Lung microvascular endothelial cell (primary cell): ENCODE measurements at regions not wholly inside any gene's neighbourhood (a gene's known extent, or its start where the extent isn't known, plus 50 kb on each side); places are given as distances from the start of the nearest gene placed in this dataset.

Source experiments
- DNase-seq, 2 donors: peaks; one replicate each; pipeline versions ENCODE4 v3.0.0 to v3.0.0-alpha.2; 2010; ENCODE audit warnings: low read depth in 2 of 2

GRCh38 chr7:24197852-24198251, 86.1 kb upstream of the NPY start:
- DNase-seq = no peak

GRCh38 chr7:24199978-24200377, 84.0 kb upstream of the NPY start:
- DNase-seq = no peak

- DNase-seq = no peak
Measured at GRCh38 chr7:24200407-24200966, 83.5 kb upstream of the NPY start.

- DNase-seq = no peak
Measured at GRCh38 chr7:24201226-24201625, 82.8 kb upstream of the NPY start.

- DNase-seq = no peak
Measured at GRCh38 chr7:24212073-24212472, 71.9 kb upstream of the NPY start.

- DNase-seq = no peak
Measured at GRCh38 chr7:24213311-24213710, 70.7 kb upstream of the NPY start.

- DNase-seq = no peak
Measured at GRCh38 chr7:24214670-24215069, 69.3 kb upstream of the NPY start.

GRCh38 chr7:24216576-24217125, 67.3 kb upstream of the NPY start:
- no peak for DNase-seq

GRCh38 chr7:24221500-24221899, 62.5 kb upstream of the NPY start:
- no peak for DNase-seq

GRCh38 chr7:24227068-24227467, 56.9 kb upstream of the NPY start:
- DNase-seq = no peak

- DNase-seq = no peak
Measured at GRCh38 chr7:24227603-24228359, 56.2 kb upstream of the NPY start.

- DNase-seq = no peak
Measured at GRCh38 chr7:24229481-24230226, 54.3 kb upstream of the NPY start.

- DNase-seq = no peak
Measured at GRCh38 chr7:24231493-24231892, 52.5 kb upstream of the NPY start.

GRCh38 chr7:24233386-24233785, 50.6 kb upstream of the NPY start:
- no peak for DNase-seq
